ENCODE measurements at regions not wholly inside any gene's neighbourhood (a gene's known extent, or its start where the extent isn't known, plus 50 kb on each side); places are given as distances from the start of the nearest gene placed in this dataset.

DNA sequence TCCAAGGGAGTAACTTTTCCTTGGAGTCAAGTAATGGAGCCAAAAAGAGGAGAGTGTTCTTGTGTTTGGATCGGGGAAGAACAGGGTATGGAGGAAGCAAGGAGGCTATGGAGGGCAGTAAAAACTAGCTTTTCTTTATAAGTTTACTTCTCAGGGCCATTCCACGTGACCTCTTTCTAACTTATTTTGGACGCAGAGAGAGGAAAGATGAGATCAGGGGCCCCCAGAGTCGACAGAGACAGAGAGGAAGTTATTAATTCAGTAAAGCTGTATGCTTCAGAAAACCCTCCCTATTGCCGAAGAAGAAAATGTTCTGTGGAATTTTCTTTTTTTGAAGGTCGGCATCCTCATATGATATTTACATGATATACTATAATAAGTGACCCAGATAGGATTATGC lies 233.8 kb upstream of the MPDZ start (continued):
- TF ChIP-seq, protein P1, sequence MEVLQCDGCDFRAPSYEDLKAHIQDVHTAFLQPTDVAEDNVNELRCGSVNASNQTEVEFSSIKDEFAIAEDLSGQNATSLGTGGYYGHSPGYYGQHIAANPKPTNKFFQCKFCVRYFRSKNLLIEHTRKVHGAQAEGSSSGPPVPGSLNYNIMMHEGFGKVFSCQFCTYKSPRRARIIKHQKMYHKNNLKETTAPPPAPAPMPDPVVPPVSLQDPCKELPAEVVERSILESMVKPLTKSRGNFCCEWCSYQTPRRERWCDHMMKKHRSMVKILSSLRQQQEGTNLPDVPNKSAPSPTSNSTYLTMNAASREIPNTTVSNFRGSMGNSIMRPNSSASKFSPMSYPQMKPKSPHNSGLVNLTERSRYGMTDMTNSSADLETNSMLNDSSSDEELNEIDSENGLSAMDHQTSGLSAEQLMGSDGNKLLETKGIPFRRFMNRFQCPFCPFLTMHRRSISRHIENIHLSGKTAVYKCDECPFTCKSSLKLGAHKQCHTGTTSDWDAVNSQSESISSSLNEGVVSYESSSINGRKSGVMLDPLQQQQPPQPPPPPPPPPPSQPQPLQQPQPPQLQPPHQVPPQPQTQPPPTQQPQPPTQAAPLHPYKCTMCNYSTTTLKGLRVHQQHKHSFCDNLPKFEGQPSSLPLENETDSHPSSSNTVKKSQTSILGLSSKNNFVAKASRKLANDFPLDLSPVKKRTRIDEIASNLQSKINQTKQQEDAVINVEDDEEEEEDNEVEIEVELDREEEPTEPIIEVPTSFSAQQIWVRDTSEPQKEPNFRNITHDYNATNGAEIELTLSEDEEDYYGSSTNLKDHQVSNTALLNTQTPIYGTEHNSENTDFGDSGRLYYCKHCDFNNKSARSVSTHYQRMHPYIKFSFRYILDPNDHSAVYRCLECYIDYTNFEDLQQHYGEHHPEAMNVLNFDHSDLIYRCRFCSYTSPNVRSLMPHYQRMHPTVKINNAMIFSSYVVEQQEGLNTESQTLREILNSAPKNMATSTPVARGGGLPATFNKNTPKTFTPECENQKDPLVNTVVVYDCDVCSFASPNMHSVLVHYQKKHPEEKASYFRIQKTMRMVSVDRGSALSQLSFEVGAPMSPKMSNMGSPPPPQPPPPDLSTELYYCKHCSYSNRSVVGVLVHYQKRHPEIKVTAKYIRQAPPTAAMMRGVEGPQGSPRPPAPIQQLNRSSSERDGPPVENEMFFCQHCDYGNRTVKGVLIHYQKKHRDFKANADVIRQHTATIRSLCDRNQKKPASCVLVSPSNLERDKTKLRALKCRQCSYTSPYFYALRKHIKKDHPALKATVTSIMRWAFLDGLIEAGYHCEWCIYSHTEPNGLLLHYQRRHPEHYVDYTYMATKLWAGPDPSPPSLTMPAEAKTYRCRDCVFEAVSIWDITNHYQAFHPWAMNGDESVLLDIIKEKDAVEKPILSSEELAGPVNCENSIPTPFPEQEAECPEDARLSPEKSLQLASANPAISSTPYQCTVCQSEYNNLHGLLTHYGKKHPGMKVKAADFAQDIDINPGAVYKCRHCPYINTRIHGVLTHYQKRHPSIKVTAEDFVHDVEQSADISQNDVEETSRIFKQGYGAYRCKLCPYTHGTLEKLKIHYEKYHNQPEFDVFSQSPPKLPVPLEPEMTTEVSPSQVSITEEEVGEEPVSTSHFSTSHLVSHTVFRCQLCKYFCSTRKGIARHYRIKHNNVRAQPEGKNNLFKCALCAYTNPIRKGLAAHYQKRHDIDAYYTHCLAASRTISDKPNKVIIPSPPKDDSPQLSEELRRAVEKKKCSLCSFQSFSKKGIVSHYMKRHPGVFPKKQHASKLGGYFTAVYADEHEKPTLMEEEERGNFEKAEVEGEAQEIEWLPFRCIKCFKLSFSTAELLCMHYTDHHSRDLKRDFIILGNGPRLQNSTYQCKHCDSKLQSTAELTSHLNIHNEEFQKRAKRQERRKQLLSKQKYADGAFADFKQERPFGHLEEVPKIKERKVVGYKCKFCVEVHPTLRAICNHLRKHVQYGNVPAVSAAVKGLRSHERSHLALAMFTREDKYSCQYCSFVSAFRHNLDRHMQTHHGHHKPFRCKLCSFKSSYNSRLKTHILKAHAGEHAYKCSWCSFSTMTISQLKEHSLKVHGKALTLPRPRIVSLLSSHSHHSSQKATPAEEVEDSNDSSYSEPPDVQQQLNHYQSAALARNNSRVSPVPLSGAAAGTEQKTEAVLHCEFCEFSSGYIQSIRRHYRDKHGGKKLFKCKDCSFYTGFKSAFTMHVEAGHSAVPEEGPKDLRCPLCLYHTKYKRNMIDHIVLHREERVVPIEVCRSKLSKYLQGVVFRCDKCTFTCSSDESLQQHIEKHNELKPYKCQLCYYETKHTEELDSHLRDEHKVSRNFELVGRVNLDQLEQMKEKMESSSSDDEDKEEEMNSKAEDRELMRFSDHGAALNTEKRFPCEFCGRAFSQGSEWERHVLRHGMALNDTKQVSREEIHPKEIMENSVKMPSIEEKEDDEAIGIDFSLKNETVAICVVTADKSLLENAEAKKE (CRISPR knock-in tag; IDR thresholded peaks at IDR 0.05): no peak

DNA sequence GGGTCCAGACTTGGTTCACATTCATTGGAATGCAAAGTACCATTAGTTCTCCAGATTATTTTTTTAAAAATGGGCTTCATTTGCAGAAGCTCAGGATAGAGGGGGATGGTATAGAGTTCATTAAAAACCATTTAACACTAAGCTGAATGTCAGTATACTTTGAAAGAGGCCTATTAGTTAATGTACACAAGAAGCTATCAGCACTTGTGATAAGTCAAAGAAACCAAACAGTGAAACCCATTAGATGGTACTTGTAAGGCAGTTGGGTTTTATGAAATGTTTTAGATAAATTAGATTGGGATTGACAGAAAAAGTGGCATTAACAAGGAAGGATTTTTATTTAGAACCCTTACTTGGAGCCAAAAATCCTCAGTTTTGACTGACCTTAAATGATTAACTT lies 229.2 kb upstream of the MPDZ start:
- Mint-ChIP-seq H3K4me3 (no peak overlapping the region), H3K27ac (no peak overlapping the region), H3K36me3 (ENCODE audit: low read depth) (peaks cover 5% of the 10 kb centered on the region; the same call in 2 of the 3 replicates), H3K9me3 (no peaks in the 10 kb centered on the region; the same call in 2 of the 3 replicates), H3K4me1 (peaks cover 20% of the 10 kb centered on the region), H3K27me3 (ENCODE audit: insufficient read depth, low read depth, poor library complexity) (no peaks in the 10 kb centered on the region)
- Histone ChIP-seq H3K27me3 (ENCODE audit: insufficient read depth) (no peaks in the 10 kb centered on the region), H2AFZ (no peak overlapping the region; the same call in 1 of the 2 replicates), H3K36me3 (ENCODE audit: insufficient read depth) (no peaks in the 10 kb centered on the region), H3K4me2 (no peak overlapping the region), H4K20me1 (replicated peaks; ENCODE audit: insufficient read depth) (no peaks in the 10 kb centered on the region), H3K27ac (ENCODE audit: low read depth) (no peak overlapping the region), H3K79me2 (replicated peaks; ENCODE audit: insufficient read depth) (no peaks in the 10 kb centered on the region), H3K4me1 (ENCODE audit: insufficient read depth) (peaks cover 13% of the 10 kb centered on the region), H3K9me2 (ENCODE audit: insufficient read depth) (no peaks in the 10 kb centered on the region), H3K4me3 (no peak overlapping the region), H3F3A (replicated peaks; ENCODE audit: low read depth) (no peaks in the 10 kb centered on the region)
- DNase-seq (ENCODE audit: low spot score) (no peak), ATAC-seq (no peak)
- no peak for TF ChIP-seq ZNF114 (CRISPR knock-in tag; IDR thresholded peaks at IDR 0.05)
- TF ChIP-seq, protein P2, sequence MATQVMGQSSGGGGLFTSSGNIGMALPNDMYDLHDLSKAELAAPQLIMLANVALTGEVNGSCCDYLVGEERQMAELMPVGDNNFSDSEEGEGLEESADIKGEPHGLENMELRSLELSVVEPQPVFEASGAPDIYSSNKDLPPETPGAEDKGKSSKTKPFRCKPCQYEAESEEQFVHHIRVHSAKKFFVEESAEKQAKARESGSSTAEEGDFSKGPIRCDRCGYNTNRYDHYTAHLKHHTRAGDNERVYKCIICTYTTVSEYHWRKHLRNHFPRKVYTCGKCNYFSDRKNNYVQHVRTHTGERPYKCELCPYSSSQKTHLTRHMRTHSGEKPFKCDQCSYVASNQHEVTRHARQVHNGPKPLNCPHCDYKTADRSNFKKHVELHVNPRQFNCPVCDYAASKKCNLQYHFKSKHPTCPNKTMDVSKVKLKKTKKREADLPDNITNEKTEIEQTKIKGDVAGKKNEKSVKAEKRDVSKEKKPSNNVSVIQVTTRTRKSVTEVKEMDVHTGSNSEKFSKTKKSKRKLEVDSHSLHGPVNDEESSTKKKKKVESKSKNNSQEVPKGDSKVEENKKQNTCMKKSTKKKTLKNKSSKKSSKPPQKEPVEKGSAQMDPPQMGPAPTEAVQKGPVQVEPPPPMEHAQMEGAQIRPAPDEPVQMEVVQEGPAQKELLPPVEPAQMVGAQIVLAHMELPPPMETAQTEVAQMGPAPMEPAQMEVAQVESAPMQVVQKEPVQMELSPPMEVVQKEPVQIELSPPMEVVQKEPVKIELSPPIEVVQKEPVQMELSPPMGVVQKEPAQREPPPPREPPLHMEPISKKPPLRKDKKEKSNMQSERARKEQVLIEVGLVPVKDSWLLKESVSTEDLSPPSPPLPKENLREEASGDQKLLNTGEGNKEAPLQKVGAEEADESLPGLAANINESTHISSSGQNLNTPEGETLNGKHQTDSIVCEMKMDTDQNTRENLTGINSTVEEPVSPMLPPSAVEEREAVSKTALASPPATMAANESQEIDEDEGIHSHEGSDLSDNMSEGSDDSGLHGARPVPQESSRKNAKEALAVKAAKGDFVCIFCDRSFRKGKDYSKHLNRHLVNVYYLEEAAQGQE (IDR thresholded peaks at IDR 0.05; ENCODE audit: unreplicated experiment): no peak
- no peak for TF ChIP-seq POLR2AphosphoS5 (IDR thresholded peaks at IDR 0.05; ENCODE audit: low read depth)
- TF ChIP-seq, protein P3, sequence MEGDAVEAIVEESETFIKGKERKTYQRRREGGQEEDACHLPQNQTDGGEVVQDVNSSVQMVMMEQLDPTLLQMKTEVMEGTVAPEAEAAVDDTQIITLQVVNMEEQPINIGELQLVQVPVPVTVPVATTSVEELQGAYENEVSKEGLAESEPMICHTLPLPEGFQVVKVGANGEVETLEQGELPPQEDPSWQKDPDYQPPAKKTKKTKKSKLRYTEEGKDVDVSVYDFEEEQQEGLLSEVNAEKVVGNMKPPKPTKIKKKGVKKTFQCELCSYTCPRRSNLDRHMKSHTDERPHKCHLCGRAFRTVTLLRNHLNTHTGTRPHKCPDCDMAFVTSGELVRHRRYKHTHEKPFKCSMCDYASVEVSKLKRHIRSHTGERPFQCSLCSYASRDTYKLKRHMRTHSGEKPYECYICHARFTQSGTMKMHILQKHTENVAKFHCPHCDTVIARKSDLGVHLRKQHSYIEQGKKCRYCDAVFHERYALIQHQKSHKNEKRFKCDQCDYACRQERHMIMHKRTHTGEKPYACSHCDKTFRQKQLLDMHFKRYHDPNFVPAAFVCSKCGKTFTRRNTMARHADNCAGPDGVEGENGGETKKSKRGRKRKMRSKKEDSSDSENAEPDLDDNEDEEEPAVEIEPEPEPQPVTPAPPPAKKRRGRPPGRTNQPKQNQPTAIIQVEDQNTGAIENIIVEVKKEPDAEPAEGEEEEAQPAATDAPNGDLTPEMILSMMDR (conservative IDR thresholded peaks at IDR 0.05; ENCODE audit: low read depth in 2 of 2): no peak
- no peak for TF ChIP-seq EZH2phosphoT487 (IDR thresholded peaks at IDR 0.05; ENCODE audit: unreplicated experiment)

All from GM23338 (cell line).